Kidney epithelial cell (primary cell): ENCODE measurements at regions not wholly inside any gene's neighbourhood (a gene's known extent, or its start where the extent isn't known, plus 50 kb on each side); places are given as distances from the start of the nearest gene placed in this dataset.

Experiments used
- DNase-seq: peaks from one replicate; pipeline ENCODE4 v3.0.0-alpha.2; 2010; ENCODE audit warnings: low read depth
- H3K27me3 ChIP-seq: 2 replicates; pipeline ENCODE4 v1.6.0; 2011; ENCODE audit warnings: low read length; ENCODE audit not compliant: control insufficient read depth, insufficient read depth
- H3K36me3 ChIP-seq: 2 replicates; pipeline ENCODE4 v1.5.1; 2011; ENCODE audit warnings: low read length; ENCODE audit not compliant: control insufficient read depth, insufficient read depth
- H3K4me3 ChIP-seq: 2 replicates; pipeline ENCODE4 v1.5.1; 2011; ENCODE audit warnings: low read depth, mild to moderate bottlenecking, control low read depth, low read length
- TF ChIP-seq, protein P1 (sequence below): IDR thresholded peaks from 2 replicates; pipeline ENCODE4 v1.5.1; 2011; ENCODE audit warnings: mild to moderate bottlenecking, moderate library complexity, low read length, control low read depth, inconsistent platforms; ENCODE audit not compliant: insufficient read depth, poor library complexity, severe bottlenecking

DNA sequence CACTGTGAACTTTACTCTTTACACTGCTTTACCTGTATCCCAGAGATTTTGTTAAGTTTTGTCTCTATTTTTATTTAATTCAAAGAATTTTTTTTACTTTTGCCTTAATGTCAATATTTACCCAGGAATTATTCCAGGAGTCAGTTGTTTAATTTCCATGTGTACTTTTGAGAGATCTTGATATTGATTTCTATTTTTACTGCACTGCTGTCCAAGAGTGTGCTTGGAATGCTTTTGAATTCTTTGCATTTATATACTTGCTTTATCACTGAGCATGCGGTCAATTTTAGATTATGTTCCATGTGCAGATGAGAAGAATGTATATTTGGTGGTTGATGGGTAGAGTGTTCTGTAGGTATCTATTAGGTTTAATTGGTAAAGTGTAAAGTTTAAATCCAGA lies 461.0 kb upstream of the GBE1 start:
- TF ChIP-seq, protein P1, sequence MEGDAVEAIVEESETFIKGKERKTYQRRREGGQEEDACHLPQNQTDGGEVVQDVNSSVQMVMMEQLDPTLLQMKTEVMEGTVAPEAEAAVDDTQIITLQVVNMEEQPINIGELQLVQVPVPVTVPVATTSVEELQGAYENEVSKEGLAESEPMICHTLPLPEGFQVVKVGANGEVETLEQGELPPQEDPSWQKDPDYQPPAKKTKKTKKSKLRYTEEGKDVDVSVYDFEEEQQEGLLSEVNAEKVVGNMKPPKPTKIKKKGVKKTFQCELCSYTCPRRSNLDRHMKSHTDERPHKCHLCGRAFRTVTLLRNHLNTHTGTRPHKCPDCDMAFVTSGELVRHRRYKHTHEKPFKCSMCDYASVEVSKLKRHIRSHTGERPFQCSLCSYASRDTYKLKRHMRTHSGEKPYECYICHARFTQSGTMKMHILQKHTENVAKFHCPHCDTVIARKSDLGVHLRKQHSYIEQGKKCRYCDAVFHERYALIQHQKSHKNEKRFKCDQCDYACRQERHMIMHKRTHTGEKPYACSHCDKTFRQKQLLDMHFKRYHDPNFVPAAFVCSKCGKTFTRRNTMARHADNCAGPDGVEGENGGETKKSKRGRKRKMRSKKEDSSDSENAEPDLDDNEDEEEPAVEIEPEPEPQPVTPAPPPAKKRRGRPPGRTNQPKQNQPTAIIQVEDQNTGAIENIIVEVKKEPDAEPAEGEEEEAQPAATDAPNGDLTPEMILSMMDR = no peak
- Histone ChIP-seq H3K27me3 (no peaks in the 10 kb centered on the region), H3K4me3 (no peak overlapping the region), H3K36me3 (no peaks in the 10 kb centered on the region)
- DNase-seq = no peak

DNA sequence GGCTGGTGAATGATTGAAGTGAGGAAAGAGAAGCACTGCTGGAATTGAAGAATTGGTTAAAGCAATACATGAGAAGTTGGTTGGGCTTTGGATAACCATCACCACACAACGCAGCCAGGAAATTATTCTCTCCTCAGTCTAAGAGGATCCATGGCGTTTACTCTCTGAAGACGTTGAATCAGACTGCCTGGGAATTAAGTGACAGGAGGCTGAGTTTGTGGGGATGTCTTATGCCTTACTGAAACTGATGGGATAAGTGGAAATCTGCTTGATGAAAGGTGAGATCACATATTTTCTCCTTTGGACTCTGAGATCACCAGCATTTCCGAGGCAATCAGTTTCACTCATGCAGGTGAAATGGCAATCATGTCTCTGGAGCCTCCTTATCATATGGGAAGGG lies 456.1 kb upstream of the GBE1 start:
- H3K36me3 ChIP-seq = no peaks in the 10 kb centered on the region
- TF ChIP-seq, protein P1 = no peak
- no peak overlapping the region for H3K4me3 ChIP-seq
- DNase-seq = no peak
- H3K27me3 ChIP-seq = no peaks in the 10 kb centered on the region

DNA sequence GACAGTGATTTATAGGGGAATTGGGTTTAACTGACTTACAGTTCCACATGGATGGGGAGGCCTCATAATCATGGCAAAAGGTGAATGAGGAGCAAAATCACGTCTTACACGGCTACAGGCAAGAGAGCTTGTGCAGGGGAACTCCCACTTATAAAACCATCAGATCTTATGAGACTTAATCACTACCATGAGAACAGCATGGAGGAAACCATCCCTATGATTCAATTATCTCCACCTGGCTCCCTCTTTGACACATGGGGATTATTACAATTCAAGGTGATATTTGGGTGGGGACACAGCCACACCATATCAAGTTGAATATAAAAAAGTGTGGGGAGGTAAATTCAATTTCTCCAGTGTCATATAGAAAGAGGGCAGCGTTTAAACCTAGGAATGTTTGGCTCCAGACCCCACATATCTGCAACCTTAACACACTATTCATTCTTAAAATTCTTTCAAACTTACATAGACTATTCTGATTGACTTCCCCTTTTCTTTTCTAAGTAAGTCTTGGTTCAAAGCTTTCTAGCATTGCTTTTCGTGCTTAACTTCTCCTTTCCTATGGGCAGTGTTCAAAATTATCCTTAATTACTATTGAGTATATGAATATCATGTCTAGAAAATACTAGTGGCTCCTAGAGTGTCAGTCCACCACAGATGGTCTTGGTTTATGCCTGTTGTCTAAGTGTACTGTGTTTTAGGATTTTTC lies 446.7 kb upstream of the GBE1 start:
- no peak overlapping the region for H3K4me3 ChIP-seq
- DNase-seq = no peak
- H3K27me3 ChIP-seq = no peaks in the 10 kb centered on the region
- TF ChIP-seq, protein P1 = no peak
- H3K36me3 ChIP-seq = no peaks in the 10 kb centered on the region

DNA sequence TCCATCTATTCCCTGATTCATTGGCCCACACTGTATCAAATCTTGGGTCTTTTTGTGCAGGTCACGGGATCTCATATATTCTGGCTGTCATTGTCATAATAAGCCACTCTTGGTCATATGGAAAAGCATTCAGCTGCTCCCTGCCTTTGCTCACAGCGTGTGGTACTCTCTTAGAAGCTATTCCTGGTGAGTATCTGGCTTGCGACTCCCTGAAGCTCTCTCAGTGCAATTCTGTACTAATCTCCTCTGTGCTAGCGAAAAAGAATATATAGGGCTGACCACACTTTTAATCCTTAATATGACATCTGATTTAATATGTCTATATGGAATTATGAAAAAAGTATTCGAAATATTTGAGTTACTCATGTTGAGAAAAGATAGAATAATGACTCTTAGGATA lies 440.8 kb upstream of the GBE1 start:
- no peaks in the 10 kb centered on the region for H3K27me3 ChIP-seq
- TF ChIP-seq, protein P1 = no peak
- no peaks in the 10 kb centered on the region for H3K36me3 ChIP-seq
- H3K4me3 ChIP-seq = no peak overlapping the region
- no peak for DNase-seq

DNA sequence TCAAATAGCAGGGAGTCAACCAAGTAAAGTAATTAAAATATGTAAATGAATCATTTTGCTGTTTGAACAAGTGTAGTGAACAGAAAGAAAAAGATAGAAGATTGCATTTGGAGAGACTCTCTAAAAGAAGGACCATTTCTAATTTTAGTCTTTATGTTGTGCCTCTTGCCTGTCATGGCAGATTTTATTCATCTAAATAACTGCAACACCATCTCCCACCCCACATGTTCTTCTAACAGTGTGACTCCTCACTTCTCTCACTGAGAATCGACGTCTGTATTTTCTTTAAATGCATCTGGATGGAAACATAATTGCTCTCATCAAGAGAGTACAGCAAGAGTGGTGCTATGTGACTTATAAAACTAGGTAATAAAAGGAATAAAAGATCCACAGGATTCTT lies 439.9 kb upstream of the GBE1 start:
- Histone ChIP-seq H3K4me3 (no peak overlapping the region), H3K36me3 (no peaks in the 10 kb centered on the region), H3K27me3 (no peaks in the 10 kb centered on the region)
- DNase-seq = no peak
- TF ChIP-seq, protein P1 = no peak

DNA sequence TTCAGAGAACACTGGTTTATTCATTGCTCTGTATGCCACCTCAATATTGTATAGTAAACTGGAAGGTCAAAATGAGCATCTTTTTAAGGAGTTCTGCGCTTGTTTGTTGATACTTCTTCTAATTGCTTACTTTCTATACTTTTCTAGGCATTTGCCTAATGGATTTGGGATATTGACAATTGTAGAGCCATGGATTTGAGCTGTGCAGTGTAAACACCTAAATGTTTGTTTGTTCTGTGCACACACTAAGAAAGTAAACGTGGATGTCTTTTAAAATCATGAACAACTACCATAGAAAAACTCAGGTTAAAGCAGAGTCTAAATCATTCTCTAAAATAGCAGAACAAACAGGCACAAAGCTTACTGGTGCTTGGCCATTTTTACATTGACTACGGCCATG lies 436.6 kb upstream of the GBE1 start:
- Histone ChIP-seq H3K4me3 (no peak overlapping the region), H3K27me3 (no peaks in the 10 kb centered on the region), H3K36me3 (no peaks in the 10 kb centered on the region)
- no peak for DNase-seq
- TF ChIP-seq, protein P1 = no peak
